ENCODE measurements at regions not wholly inside any gene's neighbourhood (a gene's known extent, or its start where the extent isn't known, plus 50 kb on each side); places are given as distances from the start of the nearest gene placed in this dataset.

DNA sequence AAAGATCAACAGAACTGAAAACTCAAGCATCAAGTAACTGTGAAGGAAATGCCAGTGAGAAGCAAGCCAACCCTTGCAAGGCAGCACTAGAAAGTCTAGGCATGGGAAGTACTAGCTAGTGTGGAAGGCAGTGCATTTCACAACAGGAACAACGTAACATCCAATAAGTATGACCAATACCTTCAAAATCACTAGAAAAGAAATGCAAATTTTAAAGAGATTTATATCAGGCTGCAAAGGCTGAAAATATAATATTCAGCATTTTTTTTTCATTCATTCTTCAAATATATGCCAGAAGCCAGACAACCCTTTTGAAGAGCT, 121.9 kb downstream of the DLEU7 start:
- TF ChIP-seq EP300 (IDR thresholded peaks at IDR 0.05), result no peak
- TF ChIP-seq POLR2A (IDR thresholded peaks at IDR 0.05), result no peak
- TF ChIP-seq, protein P1, sequence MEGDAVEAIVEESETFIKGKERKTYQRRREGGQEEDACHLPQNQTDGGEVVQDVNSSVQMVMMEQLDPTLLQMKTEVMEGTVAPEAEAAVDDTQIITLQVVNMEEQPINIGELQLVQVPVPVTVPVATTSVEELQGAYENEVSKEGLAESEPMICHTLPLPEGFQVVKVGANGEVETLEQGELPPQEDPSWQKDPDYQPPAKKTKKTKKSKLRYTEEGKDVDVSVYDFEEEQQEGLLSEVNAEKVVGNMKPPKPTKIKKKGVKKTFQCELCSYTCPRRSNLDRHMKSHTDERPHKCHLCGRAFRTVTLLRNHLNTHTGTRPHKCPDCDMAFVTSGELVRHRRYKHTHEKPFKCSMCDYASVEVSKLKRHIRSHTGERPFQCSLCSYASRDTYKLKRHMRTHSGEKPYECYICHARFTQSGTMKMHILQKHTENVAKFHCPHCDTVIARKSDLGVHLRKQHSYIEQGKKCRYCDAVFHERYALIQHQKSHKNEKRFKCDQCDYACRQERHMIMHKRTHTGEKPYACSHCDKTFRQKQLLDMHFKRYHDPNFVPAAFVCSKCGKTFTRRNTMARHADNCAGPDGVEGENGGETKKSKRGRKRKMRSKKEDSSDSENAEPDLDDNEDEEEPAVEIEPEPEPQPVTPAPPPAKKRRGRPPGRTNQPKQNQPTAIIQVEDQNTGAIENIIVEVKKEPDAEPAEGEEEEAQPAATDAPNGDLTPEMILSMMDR (IDR thresholded peaks at IDR 0.05), result no peak
